K562 (cell line): ENCODE measurements at regions not wholly inside any gene's neighbourhood (a gene's known extent, or its start where the extent isn't known, plus 50 kb on each side); places are given as distances from the start of the nearest gene placed in this dataset.

Experiments used
- ATAC-seq: fragments of 200-7000 bp; cut with Tn5 transposase; 3 replicates; pipeline ENCODE4 v1.9.1; 2020; ENCODE audit warnings: moderate library complexity
- BruUV-seq: library from RNA; stranded (reverse); fragments of 400-500 nt; replicated peaks from 2 replicates; lab custom pipeline; 2021; lab: Mats Ljungman, UMichigan
- CTCF ChIA-PET: fragments of 300-600 bp; formaldehyde crosslinking; extraction: SDS; loops from one replicate; lab custom pipeline; 2021; ENCODE audit warnings: low intra/inter-chr PET ratio; lab: Yijun Ruan, JAX
- POLR2A ChIA-PET: fragments of 300-600, 350-650 bp; sonication (Branson Sonifier 250); formaldehyde crosslinking; extraction: SDS; loops from one replicate; lab custom pipeline; 2021; ENCODE audit warnings: antibody characterized with exemption, inconsistent platforms; lab: Yijun Ruan, JAX
- DNase-seq, 4 experiments: peaks; one replicate each; pipeline versions ENCODE4 v3.0.0 to v3.0.0-alpha.2; 2011 to 2018; ENCODE audit warnings: low spot score in 3 of 4, mixed read lengths in 3 of 4; ENCODE audit errors: extremely low read depth in 1 of 4
- FAIRE-seq: peaks from 2 replicates; lab custom pipeline; 2011; peaks lifted over from hg19 to GRCh38; lab: Jason Lieb, UNC
- H2AFZ ChIP-seq: 2 replicates; pipeline ENCODE4 v1.6.0; 2011; ENCODE audit warnings: low read depth, low read length, control low read depth, inconsistent platforms
- H3K27ac ChIP-seq: fragments of 200-600 bp; 3 replicates; pipeline ENCODE4 v1.8.0; 2011; ENCODE audit warnings: low read depth, mild to moderate bottlenecking, control low read depth, inconsistent platforms, low read length, moderate library complexity, mixed read lengths; ENCODE audit errors: extremely low read depth
- H3K27me3 ChIP-seq, 2 experiments: fragments of 300-600 bp in 1 of 2; 2 replicates in 1 of 2; 3 replicates in 1 of 2; pipeline versions ENCODE4 v1.6.0 to v1.8.0; 2011; ENCODE audit warnings: inconsistent platforms in 2 of 2, low read length in 2 of 2, mild to moderate bottlenecking in 1 of 2, mixed read lengths in 1 of 2, moderate library complexity in 1 of 2; ENCODE audit not compliant: control insufficient read depth in 2 of 2, insufficient read depth in 2 of 2
- H3K36me3 ChIP-seq: fragments of 300-600 bp; 3 replicates; pipeline ENCODE4 v1.8.0; 2011; ENCODE audit warnings: mild to moderate bottlenecking, low read length, inconsistent platforms; ENCODE audit not compliant: control insufficient read depth, insufficient read depth
- H3K4me1 ChIP-seq, 2 experiments: fragments of 200-600 bp in 1 of 2; replicated peaks in 1 of 2; 2 replicates in 1 of 2; 3 replicates in 1 of 2; pipeline versions ENCODE4 v1.5.1 to v1.8.0; 2011; ENCODE audit warnings: inconsistent platforms in 2 of 2, low read length in 2 of 2, mild to moderate bottlenecking in 1 of 2, mixed read lengths in 1 of 2, moderate library complexity in 1 of 2; ENCODE audit not compliant: control insufficient read depth in 2 of 2, insufficient read depth in 2 of 2
- H3K4me2 ChIP-seq: 2 replicates; pipeline ENCODE4 v1.6.1; 2011; ENCODE audit warnings: low read length, control low read depth, inconsistent platforms, mixed read lengths; ENCODE audit not compliant: insufficient read depth
- H3K4me3 ChIP-seq: fragments of 200-600 bp; sonication (generic), shearing (Covaris generic); 2 replicates; pipeline ENCODE4 v1.5.1; 2016; ENCODE audit warnings: control low read depth, inconsistent platforms
- H3K79me2 ChIP-seq: fragments of 200-600 bp; 3 replicates; pipeline ENCODE4 v1.8.0; 2011; ENCODE audit warnings: low read length, inconsistent platforms; ENCODE audit not compliant: control insufficient read depth, insufficient read depth
- H3K9ac ChIP-seq, 2 experiments: 2 replicates each; pipeline versions ENCODE4 v1.6.0 to v1.6.1; 2011; ENCODE audit warnings: low read depth in 2 of 2, low read length in 2 of 2, control low read depth in 1 of 2, inconsistent platforms in 1 of 2, mild to moderate bottlenecking in 1 of 2, mixed read lengths in 1 of 2; ENCODE audit not compliant: insufficient read depth in 1 of 2
- H3K9me1 ChIP-seq: one replicate; pipeline ENCODE4 v1.6.0; 2011; ENCODE audit warnings: inconsistent platforms, mild to moderate bottlenecking, low read length, moderate library complexity; ENCODE audit not compliant: control insufficient read depth, insufficient read depth
- H3K9me3 ChIP-seq: replicated peaks from 2 replicates; pipeline ENCODE4 v1.5.1; 2011; ENCODE audit warnings: low read depth, low read length, inconsistent platforms; ENCODE audit not compliant: control insufficient read depth, insufficient read depth
- H4K20me1 ChIP-seq: replicated peaks from 2 replicates; pipeline ENCODE4 v1.6.1; 2011; ENCODE audit warnings: low read length, inconsistent platforms, mixed read lengths; ENCODE audit not compliant: control insufficient read depth, insufficient read depth
- ARID1B ChIP-seq: fragments of 450-650 bp; IDR thresholded peaks from 2 replicates; pipeline ENCODE4 v1.6.1; 2016; ENCODE audit warnings: antibody characterized with exemption, mild to moderate bottlenecking, inconsistent platforms
- CSDE1 ChIP-seq, 2 experiments: fragments of 450-650 bp; IDR thresholded peaks; 2 replicates each; pipeline ENCODE4 v1.6.1; 2016; ENCODE audit warnings: mild to moderate bottlenecking in 1 of 2
- SREBF1 ChIP-seq: fragments of 150-350 bp; IDR thresholded peaks from 2 replicates; pipeline ENCODE4 v1.6.1; 2014; ENCODE audit warnings: antibody characterized with exemption, low read depth, low read length, borderline replicate concordance
- SRF ChIP-seq, 2 experiments: fragments of 250-450, 450-650 bp in 1 of 2; sonication (Bioruptor Pico) in 1 of 2; sonication (generic) in 1 of 2; formaldehyde crosslinking; IDR thresholded peaks; 2 replicates each; pipeline versions ENCODE4 v1.5.0 to v1.5.1; 2020 to 2022; ENCODE audit warnings: mild to moderate bottlenecking in 1 of 2, missing genetic modification reagents in 1 of 2
- U2AF1 ChIP-seq: fragments of 200-400 bp; formaldehyde crosslinking; optimal IDR thresholded peaks from 2 replicates; pipeline ENCODE3; 2017; ENCODE audit warnings: mild to moderate bottlenecking, low read depth, low read length, moderate library complexity
- YBX1 ChIP-seq: fragments of 450-650 bp; IDR thresholded peaks from 2 replicates; pipeline ENCODE4 v1.7.1; 2016; ENCODE audit warnings: mild to moderate bottlenecking
- ZNF431 ChIP-seq: sonication (generic); formaldehyde crosslinking; IDR thresholded peaks from 2 replicates; pipeline ENCODE4 v1.8.0; 2022; ENCODE audit warnings: mild to moderate bottlenecking, missing genetic modification reagents
- WGBS: fragments of 100-300 bp; shearing (Covaris generic); methylation state at CpG from one replicate; pipeline ENCODE4 v1.1.6; 2016; ENCODE audit warnings: low coverage, mixed read lengths; ENCODE audit not compliant: insufficient coverage; ENCODE audit errors: missing lambda C conversion rate; 5-methylcytosine and 5-hydroxymethylcytosine counted together
- in situ Hi-C: fragments of 300-500 bp; cut with MboI; formaldehyde crosslinking; loops from 4 replicates; pipeline ENCODE4 v1.15.0; 2018; ENCODE audit warnings: inconsistent platforms, mixed read lengths
- intact Hi-C: fragments of 100-400 bp; cut with micrococcal nuclease; formaldehyde crosslinking; loops from 2 replicates; pipeline ENCODE4 v1.14.2; 2022
- TF ChIP-seq, protein P1 (sequence below): fragments of 200-400 bp; formaldehyde crosslinking; IDR thresholded peaks from 2 replicates; pipeline ENCODE4 v1.6.1; 2017; ENCODE audit warnings: mild to moderate bottlenecking, low read depth, low read length, moderate library complexity
- TF ChIP-seq, protein P2 (sequence below): fragments of 250-450 bp; sonication (Bioruptor Pico); IDR thresholded peaks from 2 replicates; pipeline ENCODE4 v1.5.1; 2021; ENCODE audit warnings: mild to moderate bottlenecking

DNA sequence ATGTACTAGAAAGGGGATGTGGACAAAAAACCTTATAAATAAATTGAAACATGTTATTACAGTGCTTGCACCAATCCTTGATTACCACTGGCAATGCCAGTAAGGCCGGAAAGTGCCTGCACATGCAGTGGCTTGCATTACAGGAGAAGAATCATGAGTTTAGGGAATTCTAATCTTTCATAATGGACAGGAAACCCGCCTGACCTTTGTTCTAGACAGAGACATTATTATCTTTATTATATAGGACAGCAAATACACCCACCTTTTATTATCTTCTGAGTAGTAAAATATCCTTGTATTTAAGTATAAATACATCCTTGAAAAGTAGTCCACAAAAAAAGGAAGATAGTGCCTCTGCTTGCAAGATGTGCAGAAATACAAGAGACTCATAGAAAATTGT lies 379.9 kb upstream of the LCORL start:
- ATAC-seq, result no peak
- H3K9me3 ChIP-seq, result no peaks in the 10 kb centered on the region

DNA sequence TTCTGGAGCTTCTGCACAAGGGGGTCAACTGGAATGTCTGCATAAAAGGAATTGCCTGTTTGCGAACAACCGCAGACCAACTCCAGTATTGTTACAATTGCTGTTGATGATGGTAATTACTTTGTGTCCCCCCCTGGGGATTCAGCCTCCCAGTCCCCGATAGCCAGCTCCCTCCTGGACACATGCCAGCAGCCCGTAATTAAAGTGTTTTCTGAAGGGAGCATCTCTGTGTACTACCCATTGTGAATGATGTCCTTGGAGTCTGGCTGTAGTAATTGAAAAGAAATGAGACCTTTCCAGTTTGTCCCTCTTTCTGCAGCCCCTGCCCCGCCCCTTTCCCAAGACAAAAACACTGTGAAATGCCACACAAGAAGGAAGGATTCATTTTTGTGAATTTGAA lies 377.1 kb upstream of the LCORL start:
- H3K79me2 ChIP-seq, result no peaks in the 10 kb centered on the region
- whole genome bisulfite sequencing, result 10% methylated on average over 5 of the region's 5 CpGs
- ChIA-PET POLR2A (no interaction called here), CTCF (no interaction called here)
- no peak for TF ChIP-seq YBX1
- TF ChIP-seq, protein P1, sequence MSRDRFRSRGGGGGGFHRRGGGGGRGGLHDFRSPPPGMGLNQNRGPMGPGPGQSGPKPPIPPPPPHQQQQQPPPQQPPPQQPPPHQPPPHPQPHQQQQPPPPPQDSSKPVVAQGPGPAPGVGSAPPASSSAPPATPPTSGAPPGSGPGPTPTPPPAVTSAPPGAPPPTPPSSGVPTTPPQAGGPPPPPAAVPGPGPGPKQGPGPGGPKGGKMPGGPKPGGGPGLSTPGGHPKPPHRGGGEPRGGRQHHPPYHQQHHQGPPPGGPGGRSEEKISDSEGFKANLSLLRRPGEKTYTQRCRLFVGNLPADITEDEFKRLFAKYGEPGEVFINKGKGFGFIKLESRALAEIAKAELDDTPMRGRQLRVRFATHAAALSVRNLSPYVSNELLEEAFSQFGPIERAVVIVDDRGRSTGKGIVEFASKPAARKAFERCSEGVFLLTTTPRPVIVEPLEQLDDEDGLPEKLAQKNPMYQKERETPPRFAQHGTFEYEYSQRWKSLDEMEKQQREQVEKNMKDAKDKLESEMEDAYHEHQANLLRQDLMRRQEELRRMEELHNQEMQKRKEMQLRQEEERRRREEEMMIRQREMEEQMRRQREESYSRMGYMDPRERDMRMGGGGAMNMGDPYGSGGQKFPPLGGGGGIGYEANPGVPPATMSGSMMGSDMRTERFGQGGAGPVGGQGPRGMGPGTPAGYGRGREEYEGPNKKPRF, result no peak
- in situ Hi-C loops, result no loop called here
- no peak overlapping the region for H3K4me3 ChIP-seq
- FAIRE-seq (no peak), ATAC-seq (no peak), DNase-seq (no peak)
- no peaks in the 10 kb centered on the region for H4K20me1 ChIP-seq
- H3K9me3 ChIP-seq, result no peaks in the 10 kb centered on the region
- no peaks in the 10 kb centered on the region for H3K27me3 ChIP-seq
- H3K36me3 ChIP-seq, result no peaks in the 10 kb centered on the region
- no peaks in the 10 kb centered on the region for H3K9me1 ChIP-seq
- H3K27ac ChIP-seq, result no peak overlapping the region
- no TSS peak for BruUV-seq
- H3K4me1 ChIP-seq, result no peaks in the 10 kb centered on the region
- H3K9ac ChIP-seq, result no peak overlapping the region
- intact Hi-C loops, result no loop called here
- H3K4me2 ChIP-seq, result no peak overlapping the region
- no peak overlapping the region for H2AFZ ChIP-seq

More for the DNA sequence above, 379.9 kb upstream of the LCORL start:
- Histone ChIP-seq H3K9ac (no peak overlapping the region), H4K20me1 (no peaks in the 10 kb centered on the region), H3K27me3 (no peaks in the 10 kb centered on the region), H3K4me3 (no peak overlapping the region), H3K9me1 (no peaks in the 10 kb centered on the region), H3K4me2 (no peak overlapping the region), H3K27ac (no peak overlapping the region), H3K36me3 (no peaks in the 10 kb centered on the region), H3K4me1 (no peaks in the 10 kb centered on the region), H2AFZ (no peak overlapping the region), H3K79me2 (no peaks in the 10 kb centered on the region)
- TF ChIP-seq ZNF431 (no peak), U2AF1 (no peak), CSDE1 (IDR thresholded peaks at IDR 0.05) (no peak), ARID1B (no peak), SRF (CRISPR knock-in tag; IDR thresholded peaks at IDR 0.05) (no peak), SREBF1 (no peak)
- TF ChIP-seq, protein P2, sequence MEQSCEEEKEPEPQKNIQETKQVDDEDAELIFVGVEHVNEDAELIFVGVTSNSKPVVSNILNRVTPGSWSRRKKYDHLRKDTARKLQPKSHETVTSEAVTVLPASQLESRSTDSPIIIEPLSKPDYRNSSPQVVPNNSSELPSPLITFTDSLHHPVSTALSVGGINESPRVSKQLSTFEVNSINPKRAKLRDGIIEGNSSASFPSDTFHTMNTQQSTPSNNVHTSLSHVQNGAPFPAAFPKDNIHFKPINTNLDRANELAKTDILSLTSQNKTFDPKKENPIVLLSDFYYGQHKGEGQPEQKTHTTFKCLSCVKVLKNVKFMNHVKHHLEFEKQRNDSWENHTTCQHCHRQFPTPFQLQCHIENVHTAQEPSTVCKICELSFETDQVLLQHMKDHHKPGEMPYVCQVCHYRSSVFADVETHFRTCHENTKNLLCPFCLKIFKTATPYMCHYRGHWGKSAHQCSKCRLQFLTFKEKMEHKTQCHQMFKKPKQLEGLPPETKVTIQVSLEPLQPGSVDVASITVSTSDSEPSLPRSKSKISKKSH (CRISPR knock-in tag), result no peak
- DNase-seq (no peak), FAIRE-seq (no peak)
- in situ Hi-C loops, result no loop called here
- CTCF ChIA-PET, result no interaction called here
- WGBS, result 0% methylated on average over 2 of the region's 2 CpGs
- BruUV-seq, result no TSS peak
- intact Hi-C loops, result no loop called here
- POLR2A ChIA-PET, result no interaction called here
